HG02642 (cell line): ENCODE measurements at regions not wholly inside any gene's neighbourhood (a gene's known extent, or its start where the extent isn't known, plus 50 kb on each side); places are given as distances from the start of the nearest gene placed in this dataset.

Source experiments
- ATAC-seq: cut with Tn5 transposase; IDR thresholded peaks from one replicate; pipeline ENCODE4 v1.9.1; 2021; ENCODE audit warnings: mild to moderate bottlenecking; ENCODE audit not compliant: unreplicated experiment, poor library complexity

GRCh38 chr3:164477403-164477802 is 600.9 kb downstream of the SI start:
- ATAC-seq = no peak

- ATAC-seq = no peak
Observed at GRCh38 chr3:164476631-164477030, 601.7 kb downstream of the SI start.

DNA sequence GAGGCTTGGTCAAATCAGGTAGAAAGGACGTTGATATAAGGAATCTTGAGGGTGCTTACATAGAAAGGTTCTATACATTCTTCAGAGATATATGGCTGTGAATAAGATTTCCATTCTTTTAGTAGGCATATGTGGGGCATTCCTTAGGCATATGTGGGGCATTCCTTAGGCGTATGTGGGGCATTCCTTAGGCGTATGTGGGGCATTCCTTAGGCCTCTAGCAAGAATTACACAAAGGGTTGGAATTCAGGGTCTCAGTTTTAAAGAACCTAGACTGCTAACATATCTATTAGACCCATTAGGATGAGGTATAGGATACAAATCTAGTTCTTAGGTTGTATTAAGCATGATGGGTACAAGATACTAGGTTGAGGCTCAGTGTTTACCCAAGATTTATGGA is 607.8 kb downstream of the SI start:
- no peak for ATAC-seq

- ATAC-seq = no peak
Observed at GRCh38 chr3:164468055-164468454, 610.2 kb downstream of the SI start.

DNA sequence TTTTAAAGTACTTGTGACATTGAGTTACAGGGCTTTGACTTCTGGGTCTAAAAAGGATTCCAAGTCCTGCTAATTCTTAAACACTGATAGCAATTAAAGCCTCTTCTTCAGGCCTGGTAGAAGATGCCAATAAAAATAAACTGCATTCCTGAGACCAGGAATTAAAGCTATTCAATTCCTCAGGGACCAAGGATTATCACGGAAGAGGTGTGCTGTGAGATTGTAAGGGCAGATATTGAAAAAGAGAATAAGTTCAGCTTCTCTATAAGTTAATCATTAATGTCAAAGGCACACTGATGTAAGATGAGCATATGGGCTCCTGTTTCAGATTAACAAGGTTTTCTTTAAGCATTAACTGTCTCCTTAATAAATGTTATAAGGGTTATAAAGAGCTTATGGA is 611.3 kb downstream of the SI start:
- no peak for ATAC-seq

- no peak for ATAC-seq
Observed at GRCh38 chr3:164465172-164465571, 613.1 kb downstream of the SI start.

DNA sequence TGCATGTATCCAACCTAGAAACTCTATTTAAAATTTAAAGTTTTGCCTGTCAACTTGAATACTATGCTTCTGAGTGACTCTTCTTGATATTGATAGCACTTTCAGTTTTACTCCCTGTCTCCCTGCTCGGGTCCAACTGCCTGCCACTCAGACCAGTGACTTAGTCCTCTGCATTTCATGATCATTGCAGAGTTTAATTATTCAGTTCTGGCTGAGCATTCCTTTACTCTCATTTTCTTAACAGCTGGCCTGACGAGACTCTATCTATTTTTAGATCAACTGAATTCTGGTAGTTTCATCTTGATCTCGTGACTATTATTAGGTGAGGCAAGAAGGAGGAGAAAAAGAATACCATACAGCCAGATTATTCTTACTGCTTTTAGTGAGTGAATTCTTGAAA is 617.4 kb downstream of the SI start:
- no peak for ATAC-seq

GRCh38 chr3:164459521-164460151 is 618.7 kb downstream of the SI start:
- no peak for ATAC-seq

- no peak for ATAC-seq
Observed at GRCh38 chr3:164458986-164459385, 619.3 kb downstream of the SI start.

GRCh38 chr3:164453714-164454113 is 624.6 kb downstream of the SI start:
- no peak for ATAC-seq

DNA sequence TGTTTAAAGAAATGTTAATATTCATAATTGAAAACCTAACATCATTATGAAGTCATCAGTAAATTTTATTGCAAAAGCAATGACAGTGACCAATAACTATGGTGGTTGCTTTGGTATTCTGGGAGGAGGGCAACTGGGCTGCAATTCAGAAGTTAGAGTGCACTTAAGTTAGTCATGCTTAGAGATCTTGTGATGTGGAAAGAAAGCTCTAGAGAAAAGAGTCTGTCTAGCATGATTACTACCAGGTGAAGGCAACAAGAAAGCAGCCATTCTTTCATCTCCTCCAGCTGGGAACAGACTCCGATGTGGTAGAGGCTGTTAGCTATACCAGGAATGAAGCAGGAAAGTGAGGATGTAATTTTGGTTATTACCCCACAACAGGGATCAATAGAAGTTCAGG is 625.6 kb downstream of the SI start:
- ATAC-seq = no peak

DNA sequence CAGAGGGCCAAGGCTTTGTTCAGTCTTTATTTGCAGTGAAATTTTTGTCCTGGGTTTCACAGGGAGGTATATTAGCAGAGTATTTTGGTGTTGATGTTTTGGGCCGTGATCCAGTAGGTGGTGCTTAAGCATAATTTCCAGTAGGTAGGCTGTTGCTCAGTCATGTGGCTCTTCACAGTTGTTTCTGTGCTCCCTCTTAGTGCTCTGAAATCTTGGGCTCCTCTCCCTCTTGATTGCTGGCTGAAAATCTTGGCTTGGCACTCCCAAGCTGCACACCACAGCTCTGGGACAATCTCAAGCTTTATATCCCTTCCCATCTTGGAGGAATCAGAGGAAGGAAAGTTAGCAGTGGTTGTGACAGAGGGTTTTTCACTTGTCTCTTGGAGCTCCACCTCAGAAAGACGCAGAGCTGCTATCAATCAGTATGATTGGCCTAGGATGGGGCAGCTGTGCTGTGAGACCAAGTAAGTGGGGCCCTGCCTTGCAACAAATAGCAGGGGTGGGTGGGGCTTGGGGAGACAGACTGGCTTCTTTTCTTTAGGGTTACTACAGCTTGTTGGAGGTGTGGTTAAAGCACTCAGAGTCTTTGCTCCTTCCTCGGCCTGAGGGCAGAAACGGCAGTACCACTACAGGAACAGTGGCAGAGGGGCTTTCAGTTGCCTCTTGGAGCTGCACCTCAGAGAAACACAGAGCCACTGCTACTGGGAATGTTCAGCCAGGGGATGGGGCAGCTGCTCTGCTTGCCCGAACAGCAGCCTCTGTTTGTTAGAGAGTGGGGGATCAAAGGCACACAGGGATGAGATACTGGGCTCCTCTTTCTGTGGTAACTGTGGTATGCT is 627.0 kb downstream of the SI start:
- ATAC-seq = no peak

DNA sequence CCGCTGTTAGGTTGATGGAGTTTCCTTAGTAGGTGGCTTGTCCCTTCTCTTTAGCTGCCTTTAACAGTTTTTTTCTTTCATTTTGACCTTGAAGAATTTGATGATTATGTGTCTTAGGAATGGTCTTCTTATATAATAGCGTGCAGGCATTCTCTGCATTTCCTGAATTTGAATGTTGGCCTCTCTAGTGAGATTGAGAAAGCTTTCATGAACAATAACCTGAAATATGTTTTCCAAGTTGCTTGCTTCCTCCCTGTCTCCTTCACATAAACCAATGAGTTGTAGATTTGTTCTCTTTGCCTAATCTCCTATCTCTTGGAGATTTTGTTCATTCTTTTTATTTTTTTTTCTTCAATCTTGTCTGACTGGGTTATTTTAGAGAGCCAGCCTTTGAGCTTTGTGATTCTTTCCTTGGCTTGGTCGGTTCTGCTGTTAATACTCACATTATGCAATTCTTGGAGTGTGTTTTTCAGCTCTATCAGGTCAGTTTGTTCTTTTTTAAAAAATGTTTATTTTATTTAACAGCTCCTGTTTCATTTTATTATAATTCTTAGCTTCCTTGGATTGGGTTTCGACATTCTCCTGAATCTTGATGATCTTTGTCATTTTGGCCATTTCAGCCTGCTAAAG is 627.9 kb downstream of the SI start:
- no peak for ATAC-seq

DNA sequence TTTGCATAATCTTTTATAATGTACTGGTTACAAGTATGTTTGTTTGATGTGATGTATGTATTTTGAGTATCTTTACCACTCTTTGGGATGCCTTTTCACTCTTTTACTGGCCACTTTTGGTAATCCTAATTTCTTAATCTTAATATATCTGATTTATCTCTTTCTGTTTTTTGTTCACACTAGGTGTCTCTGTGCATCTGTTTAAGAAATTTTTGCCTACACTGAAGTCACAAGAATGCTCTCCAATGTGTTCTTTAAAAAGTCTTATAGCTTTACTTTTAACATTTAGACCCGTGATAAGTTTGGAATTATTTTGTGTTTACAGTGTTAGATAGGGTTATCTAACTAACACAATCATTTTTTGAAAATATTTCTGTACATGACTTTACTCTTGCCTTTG is 659.1 kb downstream of the SI start:
- ATAC-seq = no peak

GRCh38 chr3:164418414-164418813 is 659.9 kb downstream of the SI start:
- no peak for ATAC-seq

- no peak for ATAC-seq
Observed at GRCh38 chr3:164417955-164418354, 660.3 kb downstream of the SI start.

DNA sequence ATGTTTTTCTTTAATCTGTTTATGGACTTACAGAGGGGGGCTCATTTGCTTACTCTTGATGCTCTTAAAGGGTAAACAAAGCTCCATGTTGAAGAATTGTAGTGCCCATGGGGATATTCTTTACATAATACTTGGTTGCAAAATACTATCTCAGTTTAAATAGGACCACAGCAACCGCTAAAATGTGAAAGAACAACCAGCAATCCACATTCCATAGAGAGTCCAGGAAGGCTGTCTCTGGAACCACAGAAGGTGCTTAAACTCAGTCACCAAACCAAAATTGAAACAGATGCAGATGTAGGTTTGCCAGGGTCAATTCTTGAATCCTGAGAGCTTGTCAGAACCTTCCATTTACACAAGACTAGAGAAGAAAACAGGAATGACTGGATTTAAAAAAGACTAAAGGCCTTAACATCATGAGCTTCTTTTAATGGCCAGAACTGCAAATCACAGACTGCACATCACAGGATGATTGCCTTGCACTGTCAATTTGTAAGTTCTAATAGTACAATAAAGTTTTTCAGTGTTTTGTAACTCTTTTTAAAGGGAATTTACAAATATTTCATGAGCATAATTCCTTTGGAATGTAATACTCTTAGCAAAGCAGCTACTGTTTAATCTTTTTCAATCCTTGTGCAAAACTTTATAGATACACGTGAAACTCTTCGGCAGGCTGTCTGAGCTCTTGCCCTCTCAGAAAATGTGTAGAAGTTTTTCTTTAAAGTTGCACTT is 661.6 kb downstream of the SI start:
- ATAC-seq = no peak

DNA sequence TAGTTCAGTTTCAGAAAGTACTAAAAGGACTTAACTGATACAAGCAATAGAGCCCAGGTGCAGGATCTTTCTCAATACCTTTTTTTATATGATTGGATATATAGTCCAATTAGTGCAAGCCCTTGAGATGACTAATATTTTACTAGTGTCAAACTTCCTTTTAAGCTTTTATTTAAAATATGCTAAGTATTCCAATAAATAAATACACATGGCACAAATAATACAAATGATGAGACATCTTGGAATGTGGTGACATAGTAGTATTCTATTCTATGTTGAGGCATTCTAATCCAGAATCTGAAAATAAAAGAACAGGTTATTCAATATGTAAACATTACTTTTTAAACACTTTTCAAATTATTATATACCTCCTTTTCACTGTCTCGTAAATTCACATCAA is 670.0 kb downstream of the SI start:
- ATAC-seq = no peak

DNA sequence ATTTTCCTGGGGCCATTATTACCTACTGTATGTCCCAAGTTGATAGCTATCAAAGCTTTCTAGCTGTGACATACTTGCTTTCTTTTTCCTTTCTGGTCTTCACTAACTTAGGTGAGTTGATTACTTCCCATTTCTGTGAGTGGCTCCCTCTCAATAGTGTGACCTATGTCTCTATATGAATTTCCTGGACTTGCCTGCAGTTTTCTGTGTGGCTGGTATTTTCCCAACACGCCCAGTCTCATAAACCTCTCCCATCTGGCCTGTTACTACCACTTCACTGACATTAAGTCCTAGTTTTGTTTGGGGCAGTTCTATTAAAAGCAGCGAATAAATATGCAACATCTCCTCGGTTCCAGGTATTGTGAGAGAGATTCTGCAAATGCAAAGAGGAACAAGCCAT is 671.2 kb downstream of the SI start:
- no peak for ATAC-seq

DNA sequence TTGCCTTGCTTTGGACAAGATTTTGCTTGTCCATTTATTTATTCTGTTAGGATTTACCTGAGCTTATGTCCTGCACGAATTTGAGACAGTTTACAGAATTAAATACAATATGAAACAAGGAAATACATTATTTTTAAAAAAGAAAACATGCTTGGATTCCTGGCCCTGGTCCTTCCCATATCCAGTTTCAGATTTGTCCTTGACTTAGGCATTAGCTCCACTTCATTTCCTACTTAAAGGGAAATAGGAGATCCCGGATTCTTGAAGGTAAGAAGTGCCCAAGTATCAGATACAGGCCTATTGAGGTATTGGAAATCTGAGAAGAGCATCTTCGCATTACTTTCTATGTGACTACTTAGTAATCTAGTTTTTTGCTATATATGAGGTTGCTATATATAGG is 672.0 kb downstream of the SI start:
- ATAC-seq = no peak

DNA sequence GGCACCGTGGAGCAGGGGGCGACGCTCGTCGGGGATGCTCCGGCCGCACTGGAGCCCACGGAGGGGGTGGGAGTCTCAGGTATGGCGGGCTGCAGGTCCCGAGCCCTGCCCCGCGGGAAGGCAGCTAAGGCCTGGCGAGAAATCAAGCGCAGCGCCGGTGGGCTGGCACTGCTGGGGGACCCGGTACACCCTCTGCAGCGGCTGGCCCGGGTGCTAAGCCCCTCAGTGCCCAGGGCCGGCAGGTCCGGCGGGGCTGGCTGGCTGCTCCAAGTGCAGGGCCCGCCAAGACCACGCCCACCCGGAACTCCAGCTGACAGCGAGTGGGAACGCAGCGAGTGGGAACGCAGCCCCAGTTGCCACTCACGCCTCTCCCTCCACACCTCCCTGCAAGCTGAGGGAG is 676.4 kb downstream of the SI start:
- no peak for ATAC-seq
